Osteoblast (primary cell): ENCODE measurements at regions not wholly inside any gene's neighbourhood (a gene's known extent, or its start where the extent isn't known, plus 50 kb on each side); places are given as distances from the start of the nearest gene placed in this dataset.

ENCODE experiments used
- DNase-seq: peaks from one replicate; pipeline ENCODE4 v3.0.0; 2011; ENCODE audit warnings: low spot score, mixed read lengths; ENCODE audit not compliant: insufficient read length; ENCODE audit errors: missing footprints
- H2AFZ ChIP-seq: 2 replicates; pipeline ENCODE4 v1.6.0; 2011; ENCODE audit warnings: mild to moderate bottlenecking, low read length
- H3K27ac ChIP-seq: 2 replicates; pipeline ENCODE4 v1.5.1; 2011; ENCODE audit warnings: mild to moderate bottlenecking, low read depth, low read length, moderate library complexity
- H3K27me3 ChIP-seq: 2 replicates; pipeline ENCODE4 v1.6.0; 2012; ENCODE audit warnings: mild to moderate bottlenecking, control low read depth, inconsistent platforms, low read length, moderate library complexity; ENCODE audit not compliant: insufficient read depth
- H3K36me3 ChIP-seq: 2 replicates; pipeline ENCODE4 v1.5.1; 2011; ENCODE audit warnings: mild to moderate bottlenecking, low read length, control low read depth, moderate library complexity; ENCODE audit not compliant: insufficient read depth
- H3K4me1 ChIP-seq: 2 replicates; pipeline ENCODE4 v1.5.1; 2011; ENCODE audit warnings: mild to moderate bottlenecking, low read length, control low read depth, moderate library complexity; ENCODE audit not compliant: insufficient read depth
- H3K4me2 ChIP-seq: 2 replicates; pipeline ENCODE4 v1.6.0; 2011; ENCODE audit warnings: mild to moderate bottlenecking, low read length; ENCODE audit not compliant: insufficient read depth
- H3K4me3 ChIP-seq: fragments of 200-600 bp; sonication (generic); 3 replicates; pipeline ENCODE4 v1.5.1; 2012; ENCODE audit warnings: mild to moderate bottlenecking, low read length, inconsistent platforms; ENCODE audit not compliant: insufficient read depth
- H3K79me2 ChIP-seq: 2 replicates; pipeline ENCODE4 v1.6.0; 2012; ENCODE audit warnings: mild to moderate bottlenecking, low read length, control low read depth, inconsistent platforms; ENCODE audit not compliant: insufficient read depth
- H3K9me3 ChIP-seq: 2 replicates; pipeline ENCODE4 v1.5.1; 2011; ENCODE audit warnings: low read depth, low read length, control low read depth
- H4K20me1 ChIP-seq: 2 replicates; pipeline ENCODE4 v1.6.0; 2012; ENCODE audit warnings: mild to moderate bottlenecking, low read length, control low read depth; ENCODE audit not compliant: insufficient read depth
- CTCF ChIP-seq: IDR thresholded peaks from 2 replicates; pipeline ENCODE4 v1.5.1; 2011; ENCODE audit warnings: mild to moderate bottlenecking, low read depth, low read length, moderate library complexity; ENCODE audit errors: extremely low read depth

- Histone ChIP-seq H3K79me2 (no peaks in the 10 kb centered on the region), H2AFZ (peak overlapping the region; percentile 71), H3K27me3 (no peaks in the 10 kb centered on the region), H3K36me3 (no peaks in the 10 kb centered on the region), H4K20me1 (no peaks in the 10 kb centered on the region), H3K27ac (no peak overlapping the region), H3K4me1 (peaks cover 19% of the 10 kb centered on the region), H3K9me3 (no peaks in the 10 kb centered on the region), H3K4me2 (no peak overlapping the region), H3K4me3 (no peak overlapping the region)
- no peak for TF ChIP-seq CTCF
- DNase-seq = no peak
These were observed 136.4 kb upstream of the SLC1A4 start for GRCh38 chr2:64852771-64853241.

- no peak for TF ChIP-seq CTCF
- DNase-seq = no peak
These were observed 135.9 kb upstream of the SLC1A4 start for GRCh38 chr2:64853306-64853705.

GRCh38 chr2:64853894-64854293 is 135.3 kb upstream of the SLC1A4 start:
- H3K9me3 ChIP-seq = no peaks in the 10 kb centered on the region
- H3K4me3 ChIP-seq = no peak overlapping the region
- no peaks in the 10 kb centered on the region for H3K79me2 ChIP-seq
- H3K4me2 ChIP-seq = no peak overlapping the region
- no peak for TF ChIP-seq CTCF
- H3K27ac ChIP-seq = no peak overlapping the region
- H3K27me3 ChIP-seq = no peaks in the 10 kb centered on the region
- no peak overlapping the region for H2AFZ ChIP-seq
- DNase-seq = peak; percentile 13
- H3K4me1 ChIP-seq = peaks cover 30% of the 10 kb centered on the region
- no peaks in the 10 kb centered on the region for H4K20me1 ChIP-seq
- no peaks in the 10 kb centered on the region for H3K36me3 ChIP-seq

More at GRCh38 chr2:64853306-64853705, 135.9 kb upstream of the SLC1A4 start:
- Histone ChIP-seq H3K4me2 (no peak overlapping the region), H3K27ac (no peak overlapping the region), H3K4me3 (no peak overlapping the region), H2AFZ (peak overlapping the region; percentile 71), H3K27me3 (no peaks in the 10 kb centered on the region), H3K4me1 (peaks cover 24% of the 10 kb centered on the region), H3K79me2 (no peaks in the 10 kb centered on the region), H3K36me3 (no peaks in the 10 kb centered on the region), H3K9me3 (no peaks in the 10 kb centered on the region), H4K20me1 (no peaks in the 10 kb centered on the region)

GRCh38 chr2:64854773-64855237 is 134.4 kb upstream of the SLC1A4 start:
- Histone ChIP-seq H3K27me3 (no peaks in the 10 kb centered on the region), H3K27ac (peak overlapping the region; percentile 48), H4K20me1 (no peaks in the 10 kb centered on the region), H3K36me3 (no peaks in the 10 kb centered on the region), H3K79me2 (no peaks in the 10 kb centered on the region), H2AFZ (peak overlapping the region; percentile 60), H3K4me1 (peaks cover 37% of the 10 kb centered on the region), H3K9me3 (no peaks in the 10 kb centered on the region), H3K4me2 (no peak overlapping the region), H3K4me3 (no peak overlapping the region)
- TF ChIP-seq CTCF = no peak
- DNase-seq = peak; percentile 90
